DMS53 (cell line): ENCODE measurements at regions not wholly inside any gene's neighbourhood (a gene's known extent, or its start where the extent isn't known, plus 50 kb on each side); places are given as distances from the start of the nearest gene placed in this dataset.

ENCODE experiments used
- DNase-seq: peaks from one replicate; lab custom pipeline; 2025; lab: John Stamatoyannopoulos, UW

- no peak for DNase-seq
Measured at GRCh38 chr11:130715085-130715876, 201.0 kb downstream of the SNX19 start.

GRCh38 chr11:130715877-130716220, 200.4 kb downstream of the SNX19 start:
- DNase-seq = no peak

- DNase-seq = no peak
Measured at GRCh38 chr11:130718120-130718519, 198.2 kb downstream of the SNX19 start.

GRCh38 chr11:130719220-130719915, 196.9 kb downstream of the SNX19 start:
- no peak for DNase-seq

GRCh38 chr11:130720232-130721022, 195.9 kb downstream of the SNX19 start:
- DNase-seq = no peak

- DNase-seq = no peak
Measured at GRCh38 chr11:130721023-130721681, 195.1 kb downstream of the SNX19 start.

- DNase-seq = no peak
Measured at GRCh38 chr11:130721736-130722135, 194.5 kb downstream of the SNX19 start.

GRCh38 chr11:130722401-130722800, 193.9 kb downstream of the SNX19 start:
- DNase-seq = no peak

GRCh38 chr11:130725421-130726233, 190.7 kb downstream of the SNX19 start:
- no peak for DNase-seq

- no peak for DNase-seq
Measured at GRCh38 chr11:130726234-130727037, 189.8 kb downstream of the SNX19 start.

GRCh38 chr11:130727157-130728119, 188.8 kb downstream of the SNX19 start:
- DNase-seq = no peak

- DNase-seq = no peak
Measured at GRCh38 chr11:130728185-130729180, 187.8 kb downstream of the SNX19 start.

- DNase-seq = no peak
Measured at GRCh38 chr11:130729193-130729592, 187.1 kb downstream of the SNX19 start.

GRCh38 chr11:130729678-130730300, 186.5 kb downstream of the SNX19 start:
- DNase-seq = no peak

- no peak for DNase-seq
Measured at GRCh38 chr11:130731401-130731800, 184.9 kb downstream of the SNX19 start.

GRCh38 chr11:130732476-130732875, 183.8 kb downstream of the SNX19 start:
- DNase-seq = no peak

- DNase-seq = no peak
Measured at GRCh38 chr11:130737041-130737830, 179.0 kb downstream of the SNX19 start.
